Activated naive CD4-positive, alpha-beta T cell treated with anti-CD3 and anti-CD28 coated beads, Interleukin-2, amount 50 U/mL, for 72 hours (primary cell): ENCODE measurements at regions not wholly inside any gene's neighbourhood (a gene's known extent, or its start where the extent isn't known, plus 50 kb on each side); places are given as distances from the start of the nearest gene placed in this dataset.

Experiments
- ATAC-seq, 2 donors: fragments of 150-1000 bp; cut with Tn5 transposase; 2 replicates each; pipeline ENCODE4 v1.10.0; 2021; ENCODE audit warnings: mild to moderate bottlenecking in 2 of 2, moderate library complexity in 2 of 2
- DNase-seq, 2 donors: peaks; one replicate each; pipeline ENCODE4 v3.0.0; 2021 to 2022; ENCODE audit warnings: low spot score in 2 of 2
- H3K27ac Mint-ChIP-seq, 2 donors: one replicate each; pipeline ENCODE4 v1.8.0; 2022; ENCODE audit warnings: mild to moderate bottlenecking in 2 of 2, mixed read lengths in 2 of 2
- H3K36me3 Mint-ChIP-seq, 2 donors: one replicate each; pipeline ENCODE4 v1.8.0; 2022; ENCODE audit warnings: mixed read lengths in 2 of 2
- H3K9me3 Mint-ChIP-seq, 2 donors: one replicate each; pipeline ENCODE4 v1.8.0; 2022; ENCODE audit warnings: mixed read lengths in 2 of 2

DNA sequence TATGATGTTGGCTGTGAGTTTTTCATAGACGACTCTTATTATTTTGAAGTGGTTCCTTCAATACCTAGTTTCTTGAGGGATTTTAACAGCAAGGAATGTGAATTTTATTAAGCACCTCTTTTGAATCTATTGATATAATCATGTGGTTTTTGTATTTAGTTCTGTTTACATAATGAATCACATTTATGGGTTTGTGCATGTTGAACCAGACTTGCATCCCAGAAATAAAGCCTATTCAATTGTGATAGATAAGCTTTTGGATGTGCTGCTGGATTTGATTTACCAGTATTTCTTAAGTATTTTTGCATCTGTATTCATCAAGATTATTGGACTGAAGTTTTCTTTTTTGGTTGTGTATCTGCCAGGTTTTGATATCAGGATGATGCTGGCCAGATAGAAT lies 131.6 kb upstream of the SCN7A start:
- DNase-seq (no peak), ATAC-seq (no peak)
- Mint-ChIP-seq H3K36me3 (no peaks in the 10 kb centered on the region), H3K9me3 (peaks cover 0 to 9% of the 10 kb centered on the region in 2 donors), H3K27ac (no peak overlapping the region)

GRCh38 chr2:166614503-166614902 lies 120.5 kb upstream of the SCN7A start:
- Mint-ChIP-seq H3K9me3 (peaks cover 6 to 11% of the 10 kb centered on the region in 2 donors), H3K27ac (no peak overlapping the region), H3K36me3 (peaks cover 15% of the 10 kb centered on the region in 2 donors)
- DNase-seq: no peak
- ATAC-seq: no peak

GRCh38 chr2:166614029-166614428 lies 120.0 kb upstream of the SCN7A start:
- ATAC-seq (no peak), DNase-seq (no peak)
- no peak overlapping the region for H3K27ac Mint-ChIP-seq
- peaks cover 11 to 15% of the 10 kb centered on the region in 2 donors for H3K36me3 Mint-ChIP-seq
- peaks cover 6 to 11% of the 10 kb centered on the region in 2 donors for H3K9me3 Mint-ChIP-seq

DNA sequence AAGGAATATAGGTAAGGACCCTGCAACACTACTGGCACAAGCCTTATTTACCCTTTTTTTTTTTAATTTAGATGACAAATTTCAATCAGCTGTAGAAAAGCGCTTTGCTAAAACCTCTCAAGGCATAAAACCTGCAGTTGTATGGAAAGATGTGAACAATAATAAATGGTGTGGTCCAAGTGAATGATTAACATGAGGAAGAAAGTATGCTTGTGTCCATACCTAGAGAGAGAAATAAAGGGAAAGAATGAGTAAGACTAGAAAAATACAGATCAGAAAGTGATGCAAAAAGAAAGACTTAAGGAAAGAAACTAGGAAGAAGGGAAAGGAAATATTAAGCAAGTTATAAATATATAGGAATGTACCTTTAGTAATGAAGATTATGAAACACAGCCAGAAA lies 119.2 kb upstream of the SCN7A start:
- ATAC-seq (no peak), DNase-seq (no peak)
- Mint-ChIP-seq H3K36me3 (peaks cover 8 to 15% of the 10 kb centered on the region in 2 donors), H3K9me3 (peaks cover 6 to 11% of the 10 kb centered on the region in 2 donors), H3K27ac (no peak overlapping the region)

DNA sequence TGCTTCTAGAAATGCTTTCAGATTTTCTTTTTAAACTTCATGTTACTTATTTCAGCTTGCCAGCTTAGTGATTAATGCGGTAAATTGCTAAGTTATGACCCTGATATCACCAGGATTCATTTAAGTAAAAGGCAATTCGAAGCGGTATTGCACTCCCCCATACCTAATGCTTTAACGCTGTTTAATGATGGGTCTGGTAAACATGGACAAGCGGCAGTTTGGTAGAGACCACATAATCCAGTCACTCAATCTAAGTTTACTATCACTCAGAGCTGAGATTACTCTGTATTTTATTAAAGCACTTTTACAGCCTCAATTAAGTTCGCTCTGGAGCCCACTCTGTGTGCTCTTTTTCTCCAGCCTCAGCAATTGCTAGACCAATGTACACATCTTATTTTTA lies 118.2 kb upstream of the SCN7A start:
- DNase-seq: no peak
- H3K27ac Mint-ChIP-seq: no peak overlapping the region
- ATAC-seq: no peak
- peaks cover 6 to 11% of the 10 kb centered on the region in 2 donors for H3K9me3 Mint-ChIP-seq
- peaks cover 8 to 15% of the 10 kb centered on the region in 2 donors for H3K36me3 Mint-ChIP-seq

DNA sequence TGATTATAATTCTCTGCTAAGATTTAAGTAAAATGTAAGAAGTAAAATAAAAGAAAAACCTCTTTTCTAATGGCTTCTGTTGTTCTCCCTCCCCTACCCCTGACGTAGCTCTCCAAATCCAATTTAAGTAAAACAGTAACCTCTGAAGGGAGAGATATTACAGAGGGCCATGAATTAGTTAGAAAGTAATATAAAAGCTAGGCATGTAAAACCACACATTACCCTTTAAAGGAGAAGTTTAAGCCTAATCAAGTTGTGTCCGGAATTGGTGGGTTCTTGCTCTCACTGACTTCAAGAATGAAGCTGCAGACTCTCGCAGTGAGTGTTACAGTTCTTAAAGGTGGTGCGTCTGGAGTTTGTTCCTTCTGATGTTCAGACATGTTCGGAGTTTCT lies 116.9 kb upstream of the SCN7A start:
- ATAC-seq (no peak), DNase-seq (no peak)
- Mint-ChIP-seq H3K36me3 (peaks cover 8 to 15% of the 10 kb centered on the region in 2 donors), H3K9me3 (peaks cover 6 to 13% of the 10 kb centered on the region in 2 donors), H3K27ac (no peak overlapping the region)

GRCh38 chr2:166610180-166610912 lies 116.3 kb upstream of the SCN7A start:
- ATAC-seq (peak in 1 of 2 donors; percentile 72), DNase-seq (no peak)
- H3K36me3 Mint-ChIP-seq: peaks cover 8 to 15% of the 10 kb centered on the region in 2 donors
- peaks cover 6 to 13% of the 10 kb centered on the region in 2 donors for H3K9me3 Mint-ChIP-seq
- no peak overlapping the region for H3K27ac Mint-ChIP-seq

GRCh38 chr2:166609183-166609959 lies 115.3 kb upstream of the SCN7A start:
- Mint-ChIP-seq H3K27ac (no peak overlapping the region), H3K36me3 (peaks cover 8 to 15% of the 10 kb centered on the region in 2 donors), H3K9me3 (peaks cover 6 to 13% of the 10 kb centered on the region in 2 donors)
- no peak for ATAC-seq
- no peak for DNase-seq

DNA sequence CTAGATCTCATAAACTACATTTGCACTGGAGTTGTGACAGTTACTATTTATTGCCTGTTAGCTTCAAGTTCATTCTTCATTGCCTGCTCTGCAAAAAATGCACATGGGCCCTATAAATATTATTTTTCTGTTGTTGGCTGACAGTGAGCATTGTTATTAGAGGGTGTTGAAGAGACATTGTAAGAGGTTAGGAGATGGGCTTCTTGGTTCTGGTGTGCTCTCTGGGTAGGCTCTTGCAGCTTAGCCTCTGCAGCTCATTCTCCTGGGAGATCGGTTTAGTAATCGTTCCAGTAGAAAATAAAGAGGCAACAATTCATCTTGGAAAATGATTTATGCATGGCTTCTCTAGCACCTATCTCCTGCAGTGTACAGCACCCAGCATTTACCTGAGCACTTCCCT lies 113.8 kb upstream of the SCN7A start:
- H3K9me3 Mint-ChIP-seq: peaks cover 6 to 13% of the 10 kb centered on the region in 2 donors
- peaks cover 8 to 15% of the 10 kb centered on the region in 2 donors for H3K36me3 Mint-ChIP-seq
- no peak for DNase-seq
- no peak for ATAC-seq
- no peak overlapping the region for H3K27ac Mint-ChIP-seq

DNA sequence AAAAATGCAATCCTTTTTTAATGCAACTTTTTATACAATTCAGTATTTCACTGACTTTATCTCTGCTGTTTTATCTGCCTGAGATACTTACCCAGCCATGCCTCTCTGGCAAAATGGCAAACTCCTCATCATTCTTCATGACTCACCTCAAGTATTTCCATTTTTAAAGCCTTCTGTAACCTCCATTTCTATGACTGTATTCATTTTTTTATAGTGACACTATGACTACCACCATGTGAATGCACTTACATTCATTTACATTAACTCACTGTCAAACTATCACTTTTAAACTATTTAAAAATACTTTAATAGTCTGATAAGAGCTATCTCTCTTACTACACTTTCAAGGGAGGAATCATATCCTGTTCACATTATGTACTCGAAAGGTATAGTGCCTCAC lies 99.4 kb upstream of the SCN7A start:
- H3K27ac Mint-ChIP-seq: no peak overlapping the region
- H3K9me3 Mint-ChIP-seq: peaks cover 16 to 18% of the 10 kb centered on the region in 2 donors
- DNase-seq (no peak), ATAC-seq (no peak)
- peaks cover 10 to 14% of the 10 kb centered on the region in 2 donors for H3K36me3 Mint-ChIP-seq

DNA sequence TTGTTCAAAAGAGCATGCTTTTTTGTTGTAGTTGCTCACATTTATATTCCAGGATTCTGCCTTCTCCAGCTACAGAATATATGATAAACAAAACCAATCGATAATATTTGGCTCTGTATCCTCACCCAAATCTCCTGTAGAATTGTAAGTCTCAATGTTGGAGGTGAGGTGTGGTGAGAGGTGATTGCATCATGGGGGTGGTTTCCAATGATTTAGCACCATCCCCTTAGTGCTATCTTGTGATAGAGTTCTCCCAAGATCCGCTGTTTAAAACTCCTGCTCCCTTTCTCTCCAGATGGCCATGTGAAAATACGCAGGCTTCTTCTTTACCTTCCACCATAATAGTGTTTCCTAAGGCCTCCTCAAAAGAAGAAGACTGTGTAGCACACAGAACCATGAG lies 98.7 kb upstream of the SCN7A start:
- DNase-seq: no peak
- H3K36me3 Mint-ChIP-seq: peaks cover 10 to 14% of the 10 kb centered on the region in 2 donors
- no peak for ATAC-seq
- H3K9me3 Mint-ChIP-seq: peaks cover 16 to 17% of the 10 kb centered on the region in 2 donors
- H3K27ac Mint-ChIP-seq: no peak overlapping the region

- no peak for DNase-seq
- Mint-ChIP-seq H3K9me3 (peaks cover 5 to 8% of the 10 kb centered on the region in 2 donors), H3K36me3 (peaks cover 0 to 4% of the 10 kb centered on the region in 2 donors), H3K27ac (no peak overlapping the region)
- ATAC-seq: no peak
Observed at GRCh38 chr2:166591226-166591625, 97.2 kb upstream of the SCN7A start.

DNA sequence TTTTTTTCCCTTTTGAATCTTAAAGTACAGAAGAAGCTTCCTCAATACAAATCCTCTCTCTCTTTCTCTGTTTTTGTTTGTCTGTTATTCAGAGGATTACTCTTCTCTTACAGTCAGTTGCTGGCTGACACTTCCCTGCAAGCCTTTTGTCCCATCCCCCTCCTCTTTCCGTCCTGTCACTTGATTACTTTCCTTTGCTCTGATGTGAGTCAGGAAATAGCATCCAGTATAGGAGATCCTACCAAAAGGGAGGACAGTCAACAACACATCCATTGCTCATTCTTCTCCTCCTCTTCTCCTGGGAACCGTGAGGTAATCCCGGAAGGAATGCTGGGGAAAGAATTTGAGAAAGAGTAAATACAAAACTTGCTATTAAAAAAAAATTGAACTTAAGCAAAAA lies 79.3 kb upstream of the SCN7A start:
- no peaks in the 10 kb centered on the region for H3K9me3 Mint-ChIP-seq
- no peak overlapping the region for H3K27ac Mint-ChIP-seq
- no peak for ATAC-seq

GRCh38 chr2:166572937-166573336 lies 78.9 kb upstream of the SCN7A start:
- H3K36me3 Mint-ChIP-seq: no peaks in the 10 kb centered on the region
- no peak overlapping the region for H3K27ac Mint-ChIP-seq
- H3K9me3 Mint-ChIP-seq: no peaks in the 10 kb centered on the region
- ATAC-seq (no peak), DNase-seq (no peak)

More for the DNA sequence above, 79.3 kb upstream of the SCN7A start:
- no peak for DNase-seq
- no peaks in the 10 kb centered on the region for H3K36me3 Mint-ChIP-seq

DNA sequence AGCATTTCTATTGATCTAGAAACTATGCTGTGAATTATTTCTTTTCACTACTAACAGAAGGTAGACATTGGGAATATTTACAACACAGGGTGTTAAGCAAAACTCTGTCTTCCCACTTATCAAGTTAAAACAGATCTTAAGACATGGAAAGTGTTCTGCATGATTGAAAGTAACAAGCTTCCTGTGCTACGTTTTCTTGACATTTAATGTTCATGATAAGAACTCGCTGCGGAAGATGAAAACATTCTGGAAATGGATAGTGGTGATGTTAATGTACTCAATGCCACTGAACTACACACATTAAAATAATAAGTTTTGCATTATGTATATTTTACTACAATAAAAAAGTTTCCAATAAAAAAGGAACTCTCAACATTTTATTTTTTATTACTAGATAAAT lies 74.4 kb upstream of the SCN7A start:
- DNase-seq: no peak
- H3K36me3 Mint-ChIP-seq: no peaks in the 10 kb centered on the region
- no peak for ATAC-seq
- no peak overlapping the region for H3K27ac Mint-ChIP-seq
- no peaks in the 10 kb centered on the region for H3K9me3 Mint-ChIP-seq

- no peaks in the 10 kb centered on the region for H3K36me3 Mint-ChIP-seq
Observed at GRCh38 chr2:166565501-166565900, 71.5 kb upstream of the SCN7A start.

DNA sequence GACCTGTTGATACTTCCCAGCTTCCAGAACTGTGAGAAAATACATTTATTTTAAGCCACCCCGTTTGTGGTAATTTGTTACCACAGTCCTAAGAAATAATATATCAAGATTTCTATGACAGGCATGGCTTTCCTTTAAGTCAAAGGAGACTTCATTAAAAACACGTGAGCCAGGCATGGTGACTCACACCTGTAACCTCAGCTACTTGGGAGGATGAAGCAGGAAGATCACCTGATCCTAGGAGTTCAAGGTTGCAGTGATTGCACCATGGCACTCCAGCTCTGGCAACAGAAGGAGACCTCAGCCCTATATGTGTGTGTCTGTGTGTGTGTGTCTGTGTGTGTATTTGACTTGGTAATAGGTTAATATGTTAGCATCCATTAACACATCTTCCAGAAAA lies 69.8 kb upstream of the SCN7A start:
- H3K9me3 Mint-ChIP-seq: no peaks in the 10 kb centered on the region
- no peak for DNase-seq
- no peak for ATAC-seq
- no peaks in the 10 kb centered on the region for H3K36me3 Mint-ChIP-seq
- H3K27ac Mint-ChIP-seq: no peak overlapping the region

More at GRCh38 chr2:166565501-166565900, 71.5 kb upstream of the SCN7A start:
- Mint-ChIP-seq H3K27ac (no peak overlapping the region), H3K9me3 (no peaks in the 10 kb centered on the region)
- no peak for ATAC-seq
- DNase-seq: no peak
